ENCODE measurements at regions not wholly inside any gene's neighbourhood (a gene's known extent, or its start where the extent isn't known, plus 50 kb on each side); places are given as distances from the start of the nearest gene placed in this dataset.

GRCh38 chr21:18191139-18191538 lies 53.5 kb upstream of the CHODL start:
- no peak for DNase-seq

- no peak for DNase-seq
These were observed 66.1 kb upstream of the CHODL start for GRCh38 chr21:18178509-18178908.

GRCh38 chr21:18174370-18174769 lies 70.3 kb upstream of the CHODL start:
- no peak for DNase-seq

GRCh38 chr21:18170829-18171228 lies 73.8 kb upstream of the CHODL start:
- DNase-seq: no peak

GRCh38 chr21:18170221-18170620 lies 74.4 kb upstream of the CHODL start:
- DNase-seq: no peak

GRCh38 chr21:18168108-18168507 lies 76.5 kb upstream of the CHODL start:
- no peak for DNase-seq

GRCh38 chr21:18164933-18165332 lies 79.7 kb upstream of the CHODL start:
- no peak for DNase-seq

- DNase-seq: no peak
These were observed 80.2 kb upstream of the CHODL start for GRCh38 chr21:18164483-18164882.

- DNase-seq: no peak
These were observed 80.7 kb upstream of the CHODL start for GRCh38 chr21:18163956-18164355.

GRCh38 chr21:18161841-18162240 lies 82.8 kb upstream of the CHODL start:
- DNase-seq: no peak

GRCh38 chr21:18157406-18157805 lies 87.2 kb upstream of the CHODL start:
- no peak for DNase-seq

- DNase-seq: no peak
These were observed 89.0 kb upstream of the CHODL start for GRCh38 chr21:18155508-18156193.

- DNase-seq: no peak
These were observed 91.6 kb upstream of the CHODL start for GRCh38 chr21:18153063-18153462.

- no peak for DNase-seq
These were observed 92.3 kb upstream of the CHODL start for GRCh38 chr21:18152371-18152770.

GRCh38 chr21:18151046-18151445 lies 93.6 kb upstream of the CHODL start:
- DNase-seq: no peak

GRCh38 chr21:18148401-18148800 lies 96.2 kb upstream of the CHODL start:
- DNase-seq: no peak

GRCh38 chr21:18147678-18148077 lies 97.0 kb upstream of the CHODL start:
- no peak for DNase-seq

- no peak for DNase-seq
These were observed 97.8 kb upstream of the CHODL start for GRCh38 chr21:18146820-18147219.

GRCh38 chr21:18144339-18144738 lies 100.3 kb upstream of the CHODL start:
- DNase-seq: no peak

GRCh38 chr21:18142655-18143054 lies 102.0 kb upstream of the CHODL start:
- no peak for DNase-seq

GRCh38 chr21:18138507-18138906 lies 106.1 kb upstream of the CHODL start:
- no peak for DNase-seq

GRCh38 chr21:18129526-18129925 lies 115.1 kb upstream of the CHODL start:
- no peak for DNase-seq

GRCh38 chr21:18118566-18118965 lies 126.1 kb upstream of the CHODL start:
- DNase-seq: no peak

GRCh38 chr21:18117176-18117575 lies 127.5 kb upstream of the CHODL start:
- no peak for DNase-seq

- no peak for DNase-seq
These were observed 129.8 kb upstream of the CHODL start for GRCh38 chr21:18114810-18115209.
